ENCODE measurements at regions not wholly inside any gene's neighbourhood (a gene's known extent, or its start where the extent isn't known, plus 50 kb on each side); places are given as distances from the start of the nearest gene placed in this dataset.

DNA sequence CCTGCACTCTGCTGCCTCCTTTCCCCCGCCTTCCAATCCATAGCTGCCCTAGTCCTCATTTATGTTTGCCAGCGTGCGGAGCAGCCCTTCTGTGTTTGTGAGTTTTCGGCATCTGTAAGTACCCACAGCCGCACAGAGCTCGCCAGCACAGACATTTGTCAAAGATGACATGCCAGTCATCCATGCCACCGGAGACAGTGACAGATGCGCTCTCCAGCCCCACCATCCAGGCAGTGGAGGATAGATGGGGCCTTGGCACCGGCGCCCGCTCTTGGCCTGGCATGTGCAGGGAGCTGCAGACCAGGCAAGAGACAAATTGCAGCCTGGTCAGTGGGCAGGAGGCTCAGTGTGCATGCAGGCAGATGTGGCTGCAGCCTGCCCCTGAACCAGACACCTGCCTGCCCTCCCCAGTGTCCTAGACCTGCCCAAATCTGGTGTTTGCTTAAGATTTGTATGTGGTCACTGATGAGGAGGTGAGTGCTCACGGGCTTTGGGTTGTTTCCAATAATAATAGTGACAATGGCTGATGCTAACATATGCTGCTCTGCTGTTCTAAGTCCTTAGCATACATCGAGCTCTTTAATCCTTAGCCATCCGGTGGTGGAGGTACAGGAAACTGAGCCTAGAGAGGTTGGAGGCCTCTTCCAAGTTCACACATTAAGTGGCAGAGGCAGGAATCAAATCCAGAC is 78.1 kb downstream of the UNC5CL start:
- no peaks in the 10 kb centered on the region for H3K9me3 ChIP-seq
- peak; percentile 88 for DNase-seq (ENCODE audit: extremely low spot score)
- H3K27ac ChIP-seq (replicated peaks in 1 of 4): no peak overlapping the region
- H3K36me3 ChIP-seq: no peaks in the 10 kb centered on the region
- TF ChIP-seq, protein P1, sequence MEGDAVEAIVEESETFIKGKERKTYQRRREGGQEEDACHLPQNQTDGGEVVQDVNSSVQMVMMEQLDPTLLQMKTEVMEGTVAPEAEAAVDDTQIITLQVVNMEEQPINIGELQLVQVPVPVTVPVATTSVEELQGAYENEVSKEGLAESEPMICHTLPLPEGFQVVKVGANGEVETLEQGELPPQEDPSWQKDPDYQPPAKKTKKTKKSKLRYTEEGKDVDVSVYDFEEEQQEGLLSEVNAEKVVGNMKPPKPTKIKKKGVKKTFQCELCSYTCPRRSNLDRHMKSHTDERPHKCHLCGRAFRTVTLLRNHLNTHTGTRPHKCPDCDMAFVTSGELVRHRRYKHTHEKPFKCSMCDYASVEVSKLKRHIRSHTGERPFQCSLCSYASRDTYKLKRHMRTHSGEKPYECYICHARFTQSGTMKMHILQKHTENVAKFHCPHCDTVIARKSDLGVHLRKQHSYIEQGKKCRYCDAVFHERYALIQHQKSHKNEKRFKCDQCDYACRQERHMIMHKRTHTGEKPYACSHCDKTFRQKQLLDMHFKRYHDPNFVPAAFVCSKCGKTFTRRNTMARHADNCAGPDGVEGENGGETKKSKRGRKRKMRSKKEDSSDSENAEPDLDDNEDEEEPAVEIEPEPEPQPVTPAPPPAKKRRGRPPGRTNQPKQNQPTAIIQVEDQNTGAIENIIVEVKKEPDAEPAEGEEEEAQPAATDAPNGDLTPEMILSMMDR (IDR thresholded peaks at IDR 0.05): no peak
- TF ChIP-seq POLR2AphosphoS5 (IDR thresholded peaks at IDR 0.05) (no peak), POLR2A (IDR thresholded peaks at IDR 0.05; ENCODE audit: low read depth) (no peak), EP300 (IDR thresholded peaks at IDR 0.05) (no peak)
- H3K4me1 ChIP-seq: no peaks in the 10 kb centered on the region
- no peaks in the 10 kb centered on the region for H3K27me3 ChIP-seq
- intact Hi-C loops (cut with DNase I): no loop called here
- H3K4me3 ChIP-seq: no peak overlapping the region
- WGBS: 90% methylated on average over 9 of the region's 14 CpGs

DNA sequence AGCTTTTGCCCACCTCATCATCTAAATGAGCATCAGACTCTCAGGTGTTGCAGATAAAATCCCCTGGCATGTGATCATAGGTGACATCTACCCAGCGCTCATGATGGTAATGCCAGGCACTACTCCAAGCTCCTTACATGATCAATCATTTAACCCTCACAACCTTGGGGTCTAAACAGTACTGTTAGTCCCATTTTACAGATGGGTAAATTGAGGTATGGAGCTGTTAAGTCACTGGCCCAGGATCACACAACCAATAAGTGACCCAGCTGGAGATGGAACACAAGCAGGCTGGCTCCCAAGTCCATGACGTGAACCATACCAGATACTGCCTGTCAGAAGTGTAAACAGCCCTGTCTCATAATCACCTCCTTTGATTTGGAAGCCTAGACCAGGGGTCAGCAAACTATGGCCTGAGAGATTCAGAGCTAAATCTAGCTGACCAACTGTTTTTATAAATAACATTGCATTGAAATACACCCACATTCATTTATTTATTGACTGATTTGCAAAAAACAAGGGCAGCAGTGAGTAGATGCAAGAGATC is 79.2 kb downstream of the UNC5CL start:
- TF ChIP-seq, protein P1 (IDR thresholded peaks at IDR 0.05): no peak
- TF ChIP-seq EP300 (IDR thresholded peaks at IDR 0.05) (no peak), POLR2AphosphoS5 (IDR thresholded peaks at IDR 0.05) (no peak), POLR2A (IDR thresholded peaks at IDR 0.05; ENCODE audit: low read depth) (no peak)
- Histone ChIP-seq H3K4me3 (no peak overlapping the region), H3K36me3 (no peaks in the 10 kb centered on the region), H3K9me3 (no peaks in the 10 kb centered on the region), H3K27me3 (no peaks in the 10 kb centered on the region), H3K4me1 (no peaks in the 10 kb centered on the region), H3K27ac (replicated peaks in 1 of 4) (no peak overlapping the region)
- peak; percentile 86 for DNase-seq (ENCODE audit: extremely low spot score)
- 83% methylated on average over 2 of the region's 2 CpGs for WGBS
- intact Hi-C loops (cut with DNase I): no loop called here

DNA sequence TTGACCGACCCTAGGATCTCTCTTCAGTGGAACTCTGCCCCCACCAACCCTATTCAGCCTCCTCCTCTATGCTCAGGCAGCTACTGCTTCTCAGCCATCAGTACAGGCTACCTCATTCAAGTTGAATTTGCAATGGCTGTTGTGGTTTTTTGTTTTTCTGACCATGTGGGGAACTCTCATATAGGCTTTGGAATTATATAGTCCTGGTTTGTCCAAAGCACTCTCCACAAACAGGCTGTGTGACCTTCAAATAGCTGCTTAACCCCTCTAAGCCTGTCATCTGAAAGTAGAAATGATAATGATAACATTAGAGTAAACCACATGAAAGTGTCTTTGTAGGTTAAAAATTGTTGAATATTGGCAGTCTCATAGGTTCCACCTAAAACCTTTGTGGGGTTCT is 80.3 kb downstream of the UNC5CL start:
- Histone ChIP-seq H3K27ac (replicated peaks in 1 of 4) (no peak overlapping the region), H3K4me1 (no peaks in the 10 kb centered on the region), H3K36me3 (no peaks in the 10 kb centered on the region), H3K9me3 (no peaks in the 10 kb centered on the region), H3K4me3 (no peak overlapping the region), H3K27me3 (no peaks in the 10 kb centered on the region)
- 92% methylated on average over 1 of the region's 1 CpG for WGBS
- intact Hi-C loops (cut with DNase I): no loop called here
- DNase-seq (ENCODE audit: extremely low spot score): peak; percentile 14
- TF ChIP-seq, protein P1 (IDR thresholded peaks at IDR 0.05): no peak
- TF ChIP-seq EP300 (IDR thresholded peaks at IDR 0.05): no peak
- no peak for TF ChIP-seq POLR2AphosphoS5 (IDR thresholded peaks at IDR 0.05)
- no peak for TF ChIP-seq POLR2A (IDR thresholded peaks at IDR 0.05; ENCODE audit: low read depth)

DNA sequence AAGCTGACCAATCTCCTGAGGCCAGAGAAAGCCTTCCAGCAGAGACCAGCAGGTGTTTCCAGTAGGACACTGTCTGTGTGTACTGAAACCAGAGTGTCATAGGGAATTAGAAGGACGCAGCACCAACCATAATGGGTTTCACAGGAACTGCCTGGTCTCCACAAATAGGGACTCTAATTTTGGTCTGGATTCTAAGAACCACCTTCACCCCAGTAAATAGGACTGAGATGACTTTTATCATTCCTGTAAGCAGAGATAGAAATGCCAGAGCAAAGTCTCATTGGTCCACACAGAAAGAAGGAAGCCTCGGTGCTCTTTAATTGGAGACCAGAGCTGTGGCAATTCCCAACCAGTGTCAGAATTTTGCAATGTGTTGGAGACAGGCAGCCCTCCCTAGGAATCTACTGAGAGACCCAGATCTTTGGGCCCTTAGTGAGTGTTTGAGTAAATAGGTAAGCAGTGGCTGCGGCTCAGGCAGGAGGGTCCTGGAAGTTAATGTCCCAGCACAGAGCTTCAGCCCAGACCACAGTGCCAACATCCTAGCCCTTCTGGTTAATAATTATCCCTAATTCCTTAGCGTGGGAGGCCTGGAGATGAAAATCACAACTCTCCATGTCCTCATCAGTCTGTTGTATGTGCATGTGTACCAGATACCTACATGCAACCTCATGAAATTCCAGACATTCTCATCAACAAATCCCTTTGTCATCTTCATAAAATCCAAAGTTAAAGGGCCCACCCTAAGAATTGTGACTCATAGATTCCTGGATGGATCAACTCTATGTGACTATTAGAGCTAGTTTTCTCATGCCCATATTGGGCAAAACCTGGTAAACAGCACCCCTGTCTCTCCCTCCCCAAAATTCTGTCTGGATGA is 81.2 kb downstream of the UNC5CL start:
- DNase-seq (ENCODE audit: extremely low spot score): peak; percentile 70
- no peaks in the 10 kb centered on the region for H3K9me3 ChIP-seq
- TF ChIP-seq POLR2A (IDR thresholded peaks at IDR 0.05; ENCODE audit: low read depth) (no peak), POLR2AphosphoS5 (IDR thresholded peaks at IDR 0.05) (no peak), EP300 (IDR thresholded peaks at IDR 0.05) (no peak)
- TF ChIP-seq, protein P1 (IDR thresholded peaks at IDR 0.05): no peak
- H3K27ac ChIP-seq (replicated peaks in 1 of 4): no peak overlapping the region
- H3K4me3 ChIP-seq: no peak overlapping the region
- intact Hi-C loops (cut with DNase I): no loop called here
- 74% methylated on average over 4 of the region's 4 CpGs for WGBS
- H3K36me3 ChIP-seq: no peaks in the 10 kb centered on the region
- no peaks in the 10 kb centered on the region for H3K27me3 ChIP-seq
- no peaks in the 10 kb centered on the region for H3K4me1 ChIP-seq
